GM21367 (cell line): ENCODE measurements at regions not wholly inside any gene's neighbourhood (a gene's known extent, or its start where the extent isn't known, plus 50 kb on each side); places are given as distances from the start of the nearest gene placed in this dataset.

Source experiments
- ATAC-seq: cut with Tn5 transposase; IDR thresholded peaks from one replicate; pipeline ENCODE4 v1.9.1; 2021; ENCODE audit not compliant: unreplicated experiment

- ATAC-seq, result no peak
These were observed 132.2 kb downstream of the ASB7 start for GRCh38 chr15:100734586-100734985.

GRCh38 chr15:100735129-100736053, 133.0 kb downstream of the ASB7 start:
- ATAC-seq, result no peak

GRCh38 chr15:100737214-100737613, 134.8 kb downstream of the ASB7 start:
- no peak for ATAC-seq

GRCh38 chr15:100738614-100739013, 136.2 kb downstream of the ASB7 start:
- ATAC-seq, result no peak

- ATAC-seq, result no peak
These were observed 137.7 kb downstream of the ASB7 start for GRCh38 chr15:100740138-100740537.

- no peak for ATAC-seq
These were observed 128.0 kb upstream of the ALDH1A3 start for GRCh38 chr15:100751585-100751984.

- ATAC-seq, result no peak
These were observed 126.1 kb upstream of the ALDH1A3 start for GRCh38 chr15:100753503-100753902.

GRCh38 chr15:100757661-100758060, 122.0 kb upstream of the ALDH1A3 start:
- ATAC-seq, result no peak

GRCh38 chr15:100758555-100758954, 121.1 kb upstream of the ALDH1A3 start:
- ATAC-seq, result no peak

- no peak for ATAC-seq
These were observed 120.5 kb upstream of the ALDH1A3 start for GRCh38 chr15:100759106-100759505.

GRCh38 chr15:100759698-100760356, 119.8 kb upstream of the ALDH1A3 start:
- no peak for ATAC-seq

- no peak for ATAC-seq
These were observed 119.2 kb upstream of the ALDH1A3 start for GRCh38 chr15:100760357-100760903.

GRCh38 chr15:100761290-100761935, 118.2 kb upstream of the ALDH1A3 start:
- ATAC-seq, result no peak

- ATAC-seq, result no peak
These were observed 117.3 kb upstream of the ALDH1A3 start for GRCh38 chr15:100762289-100762688.

- no peak for ATAC-seq
These were observed 116.5 kb upstream of the ALDH1A3 start for GRCh38 chr15:100762913-100763834.

- ATAC-seq, result no peak
These were observed 115.5 kb upstream of the ALDH1A3 start for GRCh38 chr15:100763835-100764750.

GRCh38 chr15:100764778-100765466, 114.7 kb upstream of the ALDH1A3 start:
- no peak for ATAC-seq

- ATAC-seq, result no peak
These were observed 114.0 kb upstream of the ALDH1A3 start for GRCh38 chr15:100765467-100766241.
